D721Med (cell line): ENCODE measurements at regions not wholly inside any gene's neighbourhood (a gene's known extent, or its start where the extent isn't known, plus 50 kb on each side); places are given as distances from the start of the nearest gene placed in this dataset.

ENCODE experiments used
- DNase-seq: peaks from one replicate; pipeline ENCODE4 v3.0.0; 2011; ENCODE audit warnings: low spot score; ENCODE audit not compliant: insufficient read length
- FAIRE-seq: peaks from 2 replicates; lab custom pipeline; 2011; peaks lifted over from hg19 to GRCh38; lab: Jason Lieb, UNC
- CTCF ChIP-seq: IDR thresholded peaks from 2 replicates; pipeline ENCODE4 v1.5.1; 2012; ENCODE audit warnings: mild to moderate bottlenecking, control low read depth; ENCODE audit not compliant: insufficient read depth; ENCODE audit errors: missing control alignments

- FAIRE-seq (no peak), DNase-seq (no peak)
- no peak for TF ChIP-seq CTCF
Observed at GRCh38 chr1:58890609-58891008, 106.8 kb upstream of the JUN start.

- DNase-seq (no peak), FAIRE-seq (no peak)
- TF ChIP-seq CTCF: no peak
Observed at GRCh38 chr1:58891347-58891746, 107.5 kb upstream of the JUN start.

- DNase-seq (no peak), FAIRE-seq (no peak)
- TF ChIP-seq CTCF: no peak
Observed at GRCh38 chr1:58893257-58893869, 109.5 kb upstream of the JUN start.

DNA sequence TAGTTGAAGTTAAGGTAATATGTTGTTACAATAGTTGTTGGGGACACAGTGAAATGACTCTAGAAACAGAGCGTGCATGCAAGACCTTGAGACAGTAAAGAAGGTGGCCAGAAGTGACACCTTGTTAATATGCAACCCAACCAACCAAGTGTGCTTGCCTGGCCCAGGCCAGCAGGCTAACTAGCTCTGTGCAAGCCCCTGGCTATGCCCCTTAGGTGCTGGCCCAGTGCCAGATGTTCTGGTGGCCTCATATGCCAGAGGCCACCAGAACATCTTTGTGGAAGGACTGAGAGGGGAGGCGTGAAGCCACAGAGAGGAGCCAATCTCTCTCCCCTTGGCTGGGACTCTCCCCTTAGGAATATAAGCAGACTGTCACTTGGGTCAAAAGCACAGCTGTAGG is 111.2 kb upstream of the JUN start:
- FAIRE-seq: no peak
- no peak for DNase-seq
- TF ChIP-seq CTCF: no peak

DNA sequence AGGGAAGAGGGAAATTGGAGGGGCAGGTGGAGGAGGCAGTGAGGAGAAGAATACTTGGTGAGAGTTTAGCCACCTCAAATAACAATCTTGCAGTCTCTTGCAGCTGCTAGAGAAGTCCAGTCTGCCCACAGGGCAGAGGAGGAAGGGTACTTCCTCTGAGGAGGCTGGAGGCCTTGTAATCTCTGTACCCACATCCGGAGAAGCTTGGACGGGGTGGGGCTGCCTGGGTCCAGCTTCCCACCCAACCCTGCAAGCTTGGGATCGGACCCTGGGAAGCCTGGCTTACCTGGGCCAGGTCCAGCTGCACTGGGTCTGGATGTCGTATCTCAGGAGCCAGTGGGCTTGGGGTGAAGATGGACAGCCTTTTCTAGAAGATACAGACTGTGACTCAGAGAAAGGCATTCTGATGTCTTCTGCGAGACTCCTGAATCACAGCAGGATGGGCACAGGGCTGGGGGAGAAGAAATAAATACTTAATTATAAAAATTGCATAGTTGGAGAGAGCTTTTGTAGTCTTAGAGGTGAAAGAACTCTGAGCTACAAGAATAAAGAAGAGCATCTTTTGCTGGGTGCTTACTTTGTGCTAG is 111.8 kb upstream of the JUN start:
- TF ChIP-seq CTCF: no peak
- DNase-seq (no peak), FAIRE-seq (no peak)

DNA sequence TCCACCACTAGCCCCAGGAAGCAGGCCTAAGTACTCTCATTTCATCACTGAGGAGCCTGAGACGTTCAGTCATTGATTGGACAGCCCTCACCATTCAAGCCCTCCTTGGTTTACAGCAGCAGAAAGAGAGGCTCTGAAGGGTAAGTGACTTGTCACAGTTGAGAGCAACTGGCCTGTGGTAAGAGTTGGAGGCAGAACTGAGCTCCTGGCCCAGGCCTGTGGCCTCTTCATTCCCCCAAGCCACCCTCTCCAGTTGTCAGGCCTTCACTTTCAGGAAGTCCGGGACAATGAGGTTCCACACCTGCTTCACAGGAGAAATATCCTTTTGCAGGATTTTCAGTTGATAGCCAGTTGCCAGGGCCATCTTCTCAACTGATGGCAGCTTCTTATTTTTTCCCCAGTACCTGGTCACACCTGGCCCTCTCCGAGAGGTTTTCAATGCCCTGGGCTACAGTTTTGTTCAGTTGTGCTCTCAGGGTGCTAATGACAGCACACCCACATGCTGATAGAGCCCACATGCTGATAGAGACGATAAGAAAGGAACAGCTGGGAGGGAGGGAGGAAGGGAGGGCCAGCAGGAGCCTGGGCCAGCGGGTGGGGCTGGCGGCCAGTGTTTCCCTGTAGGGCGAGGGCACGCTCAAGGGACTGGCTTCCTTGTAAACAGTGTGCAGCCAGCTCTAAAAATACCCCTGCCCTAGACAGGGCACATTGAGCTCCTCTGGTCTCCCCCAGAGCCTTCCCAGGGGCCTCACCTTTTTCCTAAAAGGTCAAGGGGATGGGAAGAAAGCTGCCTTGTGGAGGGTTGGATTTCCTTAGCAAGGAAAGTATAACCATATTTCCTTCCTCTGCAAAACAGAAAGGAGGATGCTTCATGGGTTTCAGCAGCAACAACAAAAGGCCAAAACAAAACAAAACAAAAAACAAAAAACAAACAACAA is 112.7 kb upstream of the JUN start:
- FAIRE-seq (no peak), DNase-seq (no peak)
- TF ChIP-seq CTCF: no peak
